ENCODE measurements at regions not wholly inside any gene's neighbourhood (a gene's known extent, or its start where the extent isn't known, plus 50 kb on each side); places are given as distances from the start of the nearest gene placed in this dataset.

GRCh38 chr16:6059671-6060070, 962.1 kb upstream of the EEF2KMT start:
- DNase-seq (ENCODE audit: low read depth), result no peak

GRCh38 chr16:6057821-6058220, 960.2 kb upstream of the EEF2KMT start:
- DNase-seq (ENCODE audit: low read depth), result no peak

- no peak for DNase-seq (ENCODE audit: low read depth)
Measured at GRCh38 chr16:6048017-6048416, 950.4 kb upstream of the EEF2KMT start.

GRCh38 chr16:6047325-6047724, 949.7 kb upstream of the EEF2KMT start:
- DNase-seq (ENCODE audit: low read depth), result no peak

- DNase-seq (ENCODE audit: low read depth), result no peak
Measured at GRCh38 chr16:6038941-6039645, 941.5 kb upstream of the EEF2KMT start.

GRCh38 chr16:6035161-6035560, 937.6 kb upstream of the EEF2KMT start:
- no peak for DNase-seq (ENCODE audit: low read depth)

GRCh38 chr16:6034511-6034910, 936.9 kb upstream of the EEF2KMT start:
- no peak for DNase-seq (ENCODE audit: low read depth)

- DNase-seq (ENCODE audit: low read depth), result no peak
Measured at GRCh38 chr16:6032438-6032837, 934.8 kb upstream of the EEF2KMT start.

- DNase-seq (ENCODE audit: low read depth), result no peak
Measured at GRCh38 chr16:6031567-6031966, 934.0 kb upstream of the EEF2KMT start.

- DNase-seq (ENCODE audit: low read depth), result no peak
Measured at GRCh38 chr16:6031102-6031501, 933.5 kb upstream of the EEF2KMT start.

- DNase-seq (ENCODE audit: low read depth), result no peak
Measured at GRCh38 chr16:6027733-6028132, 930.1 kb upstream of the EEF2KMT start.

GRCh38 chr16:6023449-6023848, 925.9 kb upstream of the EEF2KMT start:
- DNase-seq (ENCODE audit: low read depth), result no peak

GRCh38 chr16:6021276-6021943, 923.8 kb upstream of the EEF2KMT start:
- no peak for DNase-seq (ENCODE audit: low read depth)

GRCh38 chr16:6020162-6020985, 922.8 kb upstream of the EEF2KMT start:
- DNase-seq (ENCODE audit: low read depth), result no peak

GRCh38 chr16:6019490-6019991, 921.9 kb upstream of the EEF2KMT start:
- no peak for DNase-seq (ENCODE audit: low read depth)

- DNase-seq (ENCODE audit: low read depth), result no peak
Measured at GRCh38 chr16:6018848-6019489, 921.4 kb upstream of the EEF2KMT start.

GRCh38 chr16:6016530-6017184, 919.1 kb upstream of the EEF2KMT start:
- no peak for DNase-seq (ENCODE audit: low read depth)

GRCh38 chr16:6012716-6013115, 915.1 kb upstream of the EEF2KMT start:
- no peak for DNase-seq (ENCODE audit: low read depth)

- no peak for DNase-seq (ENCODE audit: low read depth)
Measured at GRCh38 chr16:6009151-6009550, 911.6 kb upstream of the EEF2KMT start.

- DNase-seq (ENCODE audit: low read depth), result no peak
Measured at GRCh38 chr16:6008670-6009069, 911.1 kb upstream of the EEF2KMT start.

GRCh38 chr16:5993356-5993755, 895.8 kb upstream of the EEF2KMT start:
- DNase-seq (ENCODE audit: low read depth), result no peak

GRCh38 chr16:5982979-5983378, 885.4 kb upstream of the EEF2KMT start:
- DNase-seq (ENCODE audit: low read depth), result no peak

Data from activated T-cell treated with anti-CD3 and anti-CD28 coated beads for 48 hours (primary cell).